H1 (cell line): ENCODE measurements at regions not wholly inside any gene's neighbourhood (a gene's known extent, or its start where the extent isn't known, plus 50 kb on each side); places are given as distances from the start of the nearest gene placed in this dataset.

Source experiments
- CTCF ChIA-PET: fragments of 300-600 bp; sonication (Branson Sonifier 250); formaldehyde crosslinking; loops from one replicate; lab custom pipeline; 2021; ENCODE audit not compliant: partially characterized antibody; lab: Charles Lee
- POLR2A ChIA-PET: fragments of 300-600 bp; sonication (Branson Sonifier 250); formaldehyde crosslinking; loops from one replicate; lab custom pipeline; 2021; ENCODE audit warnings: inconsistent platforms; ENCODE audit not compliant: partially characterized antibody; lab: Charles Lee
- DNase-seq, 2 experiments: peaks; one replicate each; pipeline versions ENCODE4 v3.0.0 to v3.0.0-alpha.2; 2010 to 2022; ENCODE audit warnings: low spot score in 2 of 2, low read depth in 1 of 2, mixed read lengths in 1 of 2
- FAIRE-seq: peaks from 2 replicates; lab custom pipeline; 2011; peaks lifted over from hg19 to GRCh38; lab: Jason Lieb, UNC
- H2AFZ ChIP-seq: 2 replicates; pipeline ENCODE4 v1.8.1; 2012; ENCODE audit warnings: low read length, inconsistent platforms
- H2AK5ac ChIP-seq: 2 replicates; pipeline ENCODE4 v1.6.1; 2013; ENCODE audit warnings: low read depth, low read length
- H2BK120ac ChIP-seq: replicated peaks from 2 replicates; pipeline ENCODE3; 2013; ENCODE audit warnings: low read depth, low read length, inconsistent platforms
- H2BK12ac ChIP-seq: 2 replicates; pipeline ENCODE4 v1.6.1; 2013; ENCODE audit warnings: low read depth, low read length
- H2BK15ac ChIP-seq: 2 replicates; pipeline ENCODE4 v1.6.1; 2013; ENCODE audit warnings: low read length
- H2BK20ac ChIP-seq: 2 replicates; pipeline ENCODE4 v1.6.1; 2013; ENCODE audit warnings: low read length
- H2BK5ac ChIP-seq: 2 replicates; pipeline ENCODE4 v1.6.1; 2013; ENCODE audit warnings: low read depth, low read length
- H3K14ac ChIP-seq: 2 replicates; pipeline ENCODE4 v1.6.1; 2013; ENCODE audit warnings: inconsistent platforms; ENCODE audit not compliant: insufficient read length
- H3K18ac ChIP-seq: 2 replicates; pipeline ENCODE4 v1.6.1; 2013; ENCODE audit warnings: low read length; ENCODE audit errors: extremely low read depth
- H3K23ac ChIP-seq: 2 replicates; pipeline ENCODE4 v1.6.1; 2013; ENCODE audit warnings: inconsistent platforms; ENCODE audit not compliant: insufficient read length
- H3K23me2 ChIP-seq: 2 replicates; pipeline ENCODE4 v1.6.1; 2013; ENCODE audit warnings: low read depth, low read length
- H3K27ac ChIP-seq: 2 replicates; pipeline ENCODE4 v1.6.1; 2011; ENCODE audit warnings: low read depth, low read length, inconsistent platforms
- H3K27me3 ChIP-seq, 4 experiments: replicated peaks in 1 of 4; 1 replicate in 1 of 4; 2 replicates in 3 of 4; pipeline versions ENCODE4 v1.6.1 to v1.8.1; 2011 to 2013; ENCODE audit warnings: low read length in 3 of 4, mild to moderate bottlenecking in 3 of 4, inconsistent platforms in 2 of 4, mixed read lengths in 2 of 4, moderate library complexity in 1 of 4; ENCODE audit not compliant: control insufficient read depth in 3 of 4, insufficient read depth in 3 of 4; ENCODE audit errors: extremely low read depth in 1 of 4
- H3K36me3 ChIP-seq, 4 experiments: 2 replicates each; pipeline versions ENCODE4 v1.6.1 to v1.8.1; 2011 to 2013; ENCODE audit warnings: mild to moderate bottlenecking in 4 of 4, low read length in 3 of 4, moderate library complexity in 2 of 4, control low read depth in 1 of 4, inconsistent platforms in 1 of 4; ENCODE audit not compliant: insufficient read depth in 4 of 4, control insufficient read depth in 2 of 4
- H3K4ac ChIP-seq: replicated peaks from 2 replicates; pipeline ENCODE3; 2013; ENCODE audit warnings: low read length, low read depth, mixed read lengths, inconsistent platforms; ENCODE audit not compliant: insufficient read length
- H3K4me1 ChIP-seq, 4 experiments: replicated peaks in 1 of 4; 1 replicate in 1 of 4; 2 replicates in 3 of 4; pipeline versions ENCODE4 v1.6.1 to v1.8.1; 2011 to 2013; ENCODE audit warnings: low read length in 3 of 4, inconsistent platforms in 2 of 4, mixed read lengths in 1 of 4; ENCODE audit not compliant: insufficient read depth in 4 of 4, control insufficient read depth in 3 of 4
- H3K4me2 ChIP-seq, 2 experiments: 2 replicates each; pipeline versions ENCODE4 v1.6.1 to v1.8.1; 2011 to 2013; ENCODE audit warnings: low read depth in 2 of 2, low read length in 2 of 2, control low read depth in 1 of 2, inconsistent platforms in 1 of 2, mild to moderate bottlenecking in 1 of 2; ENCODE audit not compliant: insufficient read depth in 1 of 2
- H3K4me3 ChIP-seq, 4 experiments: fragments of 200-600, 300-600 bp in 1 of 4; sonication (generic), shearing (Covaris generic), sonication (Bioruptor Twin) in 1 of 4; 2 replicates each; pipeline versions ENCODE4 v1.5.1 to v1.8.1; 2011 to 2016; ENCODE audit warnings: low read length in 4 of 4, low read depth in 3 of 4, control low read depth in 2 of 4, inconsistent platforms in 2 of 4, mild to moderate bottlenecking in 2 of 4, mixed read lengths in 1 of 4, moderate library complexity in 1 of 4; ENCODE audit not compliant: insufficient read depth in 2 of 4; ENCODE audit errors: extremely low read depth in 1 of 4
- H3K56ac ChIP-seq: replicated peaks from 2 replicates; pipeline ENCODE3; 2013; ENCODE audit warnings: low read depth, mild to moderate bottlenecking, mixed read lengths, low read length, inconsistent platforms; ENCODE audit not compliant: insufficient read length
- H3K79me1 ChIP-seq: 2 replicates; pipeline ENCODE4 v1.6.1; 2013; ENCODE audit warnings: low read depth, low read length, control low read depth
- H3K79me2 ChIP-seq, 2 experiments: 2 replicates each; pipeline versions ENCODE4 v1.6.1 to v1.8.1; 2012 to 2013; ENCODE audit warnings: low read length in 2 of 2, mild to moderate bottlenecking in 2 of 2, inconsistent platforms in 1 of 2; ENCODE audit not compliant: insufficient read depth in 2 of 2, control insufficient read depth in 1 of 2
- H3K9ac ChIP-seq, 4 experiments: replicated peaks in 1 of 4; 1 replicate in 1 of 4; 2 replicates in 3 of 4; pipeline versions ENCODE4 v1.6.1 to v1.8.1; 2011 to 2013; ENCODE audit warnings: low read depth in 3 of 4, low read length in 3 of 4, control low read depth in 2 of 4, mild to moderate bottlenecking in 2 of 4, moderate library complexity in 2 of 4, inconsistent platforms in 1 of 4; ENCODE audit errors: extremely low read depth in 1 of 4
- H3K9me3 ChIP-seq, 2 experiments: 2 replicates each; pipeline versions ENCODE4 v1.6.1 to v1.8.1; 2012 to 2013; ENCODE audit warnings: mild to moderate bottlenecking in 2 of 2, moderate library complexity in 2 of 2, control low read depth in 1 of 2, inconsistent platforms in 1 of 2, low read depth in 1 of 2, low read length in 1 of 2, mixed read lengths in 1 of 2; ENCODE audit not compliant: insufficient read depth in 2 of 2
- H4K20me1 ChIP-seq, 2 experiments: replicated peaks in 1 of 2; 2 replicates each; pipeline versions ENCODE3 to v1.8.1; 2011 to 2013; ENCODE audit warnings: inconsistent platforms in 2 of 2, low read length in 2 of 2, mild to moderate bottlenecking in 1 of 2; ENCODE audit not compliant: insufficient read depth in 2 of 2, control insufficient read depth in 1 of 2
- H4K5ac ChIP-seq: 2 replicates; pipeline ENCODE4 v1.6.1; 2013; ENCODE audit warnings: low read length, low read depth, mixed read lengths, inconsistent platforms; ENCODE audit not compliant: insufficient read length
- H4K8ac ChIP-seq: 2 replicates; pipeline ENCODE4 v1.8.0; 2013; ENCODE audit warnings: mild to moderate bottlenecking, moderate library complexity, low read length, inconsistent platforms; ENCODE audit not compliant: insufficient read depth; ENCODE audit errors: extremely low read depth
- H4K91ac ChIP-seq: replicated peaks from 2 replicates; pipeline ENCODE3; 2013; ENCODE audit warnings: low read length, mixed read lengths, inconsistent platforms; ENCODE audit not compliant: insufficient read length
- PHF8 ChIP-seq: fragments of 200-600 bp; sonication (generic); conservative IDR thresholded peaks from 2 replicates; pipeline ENCODE4 v1.7.1; 2012; ENCODE audit warnings: low read depth, mild to moderate bottlenecking, inconsistent platforms, low read length, moderate library complexity
- RAD21 ChIP-seq, 2 experiments: IDR thresholded peaks in 1 of 2; conservative IDR thresholded peaks in 1 of 2; 2 replicates each; pipeline ENCODE4 v1.6.1; 2011; ENCODE audit warnings: low read depth in 2 of 2, low read length in 2 of 2, improper control_type of control experiment in 1 of 2, inconsistent platforms in 1 of 2, mild to moderate bottlenecking in 1 of 2, moderate library complexity in 1 of 2
- WGBS, 2 experiments: shearing (Covaris generic) in 1 of 2; methylation state at CpG; one replicate each; pipeline versions ENCODE4 v1.1.6 to v1.1.7; 2013 to 2015; ENCODE audit warnings: low lambda C conversion rate in 2 of 2, mixed read lengths in 2 of 2, inconsistent platforms in 1 of 2, low coverage in 1 of 2, missing lambda C conversion rate in 1 of 2; ENCODE audit not compliant: insufficient replicate concordance in 2 of 2, insufficient coverage in 1 of 2, insufficient read length in 1 of 2; ENCODE audit errors: extremely low coverage in 1 of 2, missing lambda C conversion rate in 1 of 2; 5-methylcytosine and 5-hydroxymethylcytosine counted together

DNA sequence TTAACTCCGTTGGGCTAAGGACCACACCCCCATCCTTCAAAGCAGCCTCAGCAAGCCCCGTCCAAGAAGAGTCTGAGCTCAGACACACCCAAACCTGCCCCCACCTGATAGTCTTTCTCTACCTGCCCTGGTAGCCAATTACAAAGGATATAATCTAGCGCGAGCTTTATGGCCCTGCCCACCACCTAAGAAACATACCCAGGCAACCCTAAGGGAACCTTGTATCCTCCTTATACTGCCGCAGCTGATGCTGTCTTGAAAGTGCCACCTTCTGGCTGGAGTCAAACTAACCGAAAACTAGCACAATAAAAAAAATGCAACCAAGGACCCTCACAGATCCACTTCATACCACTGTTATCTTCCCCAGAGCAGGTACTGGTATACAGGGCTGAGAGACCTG lies 628.3 kb upstream of the REG3G start:
- CTCF ChIA-PET, result interaction anchor here (0.6 to 0.9 kb wide), 4 partner anchors 45 to 1252 kb away, joined by 3 to 4 read pairs (median 3); no protein-coding TSS in a partner anchor
- H3K9ac ChIP-seq, result no peak overlapping the region

More for the DNA sequence above, 628.3 kb upstream of the REG3G start:
- H2BK5ac ChIP-seq, result no peak overlapping the region
- no peak overlapping the region for H3K14ac ChIP-seq
- DNase-seq (no peak), FAIRE-seq (no peak)
- no peak overlapping the region for H2BK12ac ChIP-seq
- no peak overlapping the region for H4K91ac ChIP-seq
- H3K56ac ChIP-seq, result no peak overlapping the region
- H2AK5ac ChIP-seq, result no peak overlapping the region
- no peaks in the 10 kb centered on the region for H4K20me1 ChIP-seq
- TF ChIP-seq RAD21 (IDR thresholded peaks at IDR 0.05 in 1 of 2, conservative IDR thresholded peaks at IDR 0.05 in 1 of 2; ENCODE audit: low read depth in 2 of 2, low read length in 2 of 2) (peak in 1 of 2 experiments; percentile 33; a peak in 2 of 4 replicates), PHF8 (no peak)
- H3K36me3 ChIP-seq, result no peaks in the 10 kb centered on the region
- H4K8ac ChIP-seq, result no peak overlapping the region
- H3K23me2 ChIP-seq, result no peaks in the 10 kb centered on the region
- H3K4me2 ChIP-seq, result no peak overlapping the region
- H2BK120ac ChIP-seq, result no peak overlapping the region
- H3K27ac ChIP-seq, result no peak overlapping the region
- H4K5ac ChIP-seq, result no peak overlapping the region
- no peaks in the 10 kb centered on the region for H3K79me2 ChIP-seq
- H3K4me3 ChIP-seq, result no peak overlapping the region
- H2AFZ ChIP-seq, result no peak overlapping the region
- H3K9me3 ChIP-seq, result 0 out of 4 replicates have a peak, but pooled peaks cover 0 to 4% of the 10 kb centered on the region in 2 experiments
- no peaks in the 10 kb centered on the region for H3K79me1 ChIP-seq
- 90% methylated on average over 5 of the region's 6 CpGs; no CpG with 5 or more reads in 1 of the 2 experiments for WGBS, 2 experiments
- POLR2A ChIA-PET, result no interaction called here
- H3K23ac ChIP-seq, result no peak overlapping the region
- H3K4ac ChIP-seq, result no peak overlapping the region
- H2BK15ac ChIP-seq, result no peak overlapping the region
- H3K27me3 ChIP-seq, result no peaks in the 10 kb centered on the region
- H3K18ac ChIP-seq, result no peak overlapping the region
- peaks cover 0 to 3% (median 0%) of the 10 kb centered on the region in 4 experiments; a peak in 1 of 7 replicates for H3K4me1 ChIP-seq
- H2BK20ac ChIP-seq, result no peak overlapping the region
